ENCODE measurements at regions not wholly inside any gene's neighbourhood (a gene's known extent, or its start where the extent isn't known, plus 50 kb on each side); places are given as distances from the start of the nearest gene placed in this dataset.
A peak's percentile ranks its signal among the peaks of the same experiment; 100 is the strongest.

- TF ChIP-seq, protein P1, sequence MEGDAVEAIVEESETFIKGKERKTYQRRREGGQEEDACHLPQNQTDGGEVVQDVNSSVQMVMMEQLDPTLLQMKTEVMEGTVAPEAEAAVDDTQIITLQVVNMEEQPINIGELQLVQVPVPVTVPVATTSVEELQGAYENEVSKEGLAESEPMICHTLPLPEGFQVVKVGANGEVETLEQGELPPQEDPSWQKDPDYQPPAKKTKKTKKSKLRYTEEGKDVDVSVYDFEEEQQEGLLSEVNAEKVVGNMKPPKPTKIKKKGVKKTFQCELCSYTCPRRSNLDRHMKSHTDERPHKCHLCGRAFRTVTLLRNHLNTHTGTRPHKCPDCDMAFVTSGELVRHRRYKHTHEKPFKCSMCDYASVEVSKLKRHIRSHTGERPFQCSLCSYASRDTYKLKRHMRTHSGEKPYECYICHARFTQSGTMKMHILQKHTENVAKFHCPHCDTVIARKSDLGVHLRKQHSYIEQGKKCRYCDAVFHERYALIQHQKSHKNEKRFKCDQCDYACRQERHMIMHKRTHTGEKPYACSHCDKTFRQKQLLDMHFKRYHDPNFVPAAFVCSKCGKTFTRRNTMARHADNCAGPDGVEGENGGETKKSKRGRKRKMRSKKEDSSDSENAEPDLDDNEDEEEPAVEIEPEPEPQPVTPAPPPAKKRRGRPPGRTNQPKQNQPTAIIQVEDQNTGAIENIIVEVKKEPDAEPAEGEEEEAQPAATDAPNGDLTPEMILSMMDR (conservative IDR thresholded peaks at IDR 0.05; ENCODE audit: low read depth, low read length), result no peak
- H3K4me3 ChIP-seq (ENCODE audit: low read length), result no peak overlapping the region
- no peak for DNase-seq (ENCODE audit: low read depth)
Observed at GRCh38 chr14:71405676-71406075, 498.4 kb downstream of the PCNX1 start.

- TF ChIP-seq, protein P1 (conservative IDR thresholded peaks at IDR 0.05; ENCODE audit: low read depth, low read length), result no peak
- DNase-seq (ENCODE audit: low read depth), result no peak
- H3K4me3 ChIP-seq (ENCODE audit: low read length), result no peak overlapping the region
Observed at GRCh38 chr14:71408362-71409030, 501.2 kb downstream of the PCNX1 start.

DNA sequence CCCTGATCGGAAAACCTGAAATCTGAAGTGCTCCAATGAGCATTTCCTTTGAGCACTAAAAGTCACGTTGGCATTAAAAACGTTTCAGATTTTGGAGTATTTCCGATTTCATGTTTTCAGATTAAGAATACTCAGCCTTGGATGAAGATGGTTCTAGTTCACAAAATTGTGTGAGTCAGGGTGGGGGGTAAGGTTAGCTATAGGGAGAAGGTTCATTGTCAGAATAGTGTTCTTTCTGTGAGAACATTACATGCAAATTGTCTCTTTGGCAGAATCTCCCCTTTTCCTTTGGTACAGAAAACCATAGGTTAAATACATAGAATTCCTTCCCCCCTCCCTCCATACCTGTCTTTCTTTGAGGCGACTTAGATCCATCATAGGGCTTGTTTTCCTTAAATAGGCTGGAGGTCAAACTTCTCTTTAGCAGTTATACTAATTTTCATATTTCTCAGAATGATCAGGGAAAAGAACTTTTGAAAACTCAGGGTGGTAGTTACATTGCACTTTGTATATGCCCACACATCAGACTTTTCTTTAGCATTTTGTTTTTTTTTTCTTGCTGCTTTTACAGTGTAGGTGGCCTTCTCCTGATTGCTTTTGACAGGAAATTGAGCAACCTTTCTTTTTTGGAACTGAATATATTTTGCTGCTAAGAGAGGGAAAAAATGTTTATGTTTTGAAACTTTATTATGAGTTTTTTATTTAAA, 503.5 kb downstream of the PCNX1 start:
- no peak for DNase-seq (ENCODE audit: low read depth)
- TF ChIP-seq, protein P1 (conservative IDR thresholded peaks at IDR 0.05; ENCODE audit: low read depth, low read length), result no peak
- H3K4me3 ChIP-seq (ENCODE audit: low read length), result no peak overlapping the region

DNA sequence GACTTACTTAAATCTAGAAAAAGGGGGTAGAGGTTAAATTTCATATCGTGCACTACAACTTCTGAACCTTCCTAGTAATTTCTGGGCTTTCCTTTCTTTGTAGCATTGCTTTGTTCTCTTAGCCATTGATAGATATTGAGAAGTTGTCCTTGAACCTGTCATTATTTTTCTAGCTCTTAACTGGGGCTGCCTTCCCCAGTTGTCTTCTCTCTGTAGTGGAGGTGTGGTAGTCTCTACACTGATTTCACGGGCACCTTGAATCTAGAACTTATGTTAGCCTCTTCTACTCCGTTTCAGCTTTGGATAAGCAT, 504.0 kb downstream of the PCNX1 start:
- TF ChIP-seq, protein P1 (conservative IDR thresholded peaks at IDR 0.05; ENCODE audit: low read depth, low read length), result no peak
- no peak overlapping the region for H3K4me3 ChIP-seq (ENCODE audit: low read length)
- DNase-seq (ENCODE audit: low read depth), result no peak

- TF ChIP-seq, protein P1 (conservative IDR thresholded peaks at IDR 0.05; ENCODE audit: low read depth, low read length), result no peak
- no peak overlapping the region for H3K4me3 ChIP-seq (ENCODE audit: low read length)
- peak; percentile 44 for DNase-seq (ENCODE audit: low read depth)
Observed at GRCh38 chr14:71411738-71412137, 504.5 kb downstream of the PCNX1 start.

GRCh38 chr14:71414631-71415403, 507.6 kb downstream of the PCNX1 start:
- TF ChIP-seq, protein P1 (conservative IDR thresholded peaks at IDR 0.05; ENCODE audit: low read depth, low read length), result no peak
- no peak overlapping the region for H3K4me3 ChIP-seq (ENCODE audit: low read length)
- DNase-seq (ENCODE audit: low read depth), result no peak
